Large intestine (tissue), 3 donors: ENCODE measurements at regions not wholly inside any gene's neighbourhood (a gene's known extent, or its start where the extent isn't known, plus 50 kb on each side); places are given as distances from the start of the nearest gene placed in this dataset.

Source experiments
- DNase-seq, 2 donors: peaks; one replicate each; pipeline versions ENCODE4 v3.0.0 to v3.0.0-alpha.2; 2013
- H3K27ac ChIP-seq: one replicate; pipeline ENCODE4 v1.5.1; 2013; ENCODE audit warnings: low read length
- H3K27me3 ChIP-seq: 2 replicates; pipeline ENCODE4 v1.6.1; 2013; ENCODE audit warnings: low read length; ENCODE audit not compliant: control insufficient read depth, insufficient read depth
- H3K36me3 ChIP-seq: 2 replicates; pipeline ENCODE4 v1.6.1; 2013; ENCODE audit warnings: low read length; ENCODE audit not compliant: control insufficient read depth, insufficient read depth
- H3K4me1 ChIP-seq: one replicate; pipeline ENCODE4 v1.6.1; 2013; ENCODE audit warnings: low read length; ENCODE audit not compliant: control insufficient read depth, insufficient read depth
- H3K4me3 ChIP-seq: one replicate; pipeline ENCODE4 v1.5.1; 2013; ENCODE audit warnings: low read length
- H3K9me3 ChIP-seq: one replicate; pipeline ENCODE4 v1.6.1; 2013; ENCODE audit warnings: mild to moderate bottlenecking, low read depth, low read length, moderate library complexity; ENCODE audit not compliant: control insufficient read depth
- WGBS: methylation state at CpG from one replicate; pipeline ENCODE4 v1.1.5; 2013; ENCODE audit warnings: low lambda C conversion rate; ENCODE audit not compliant: insufficient coverage; 5-methylcytosine and 5-hydroxymethylcytosine counted together

DNA sequence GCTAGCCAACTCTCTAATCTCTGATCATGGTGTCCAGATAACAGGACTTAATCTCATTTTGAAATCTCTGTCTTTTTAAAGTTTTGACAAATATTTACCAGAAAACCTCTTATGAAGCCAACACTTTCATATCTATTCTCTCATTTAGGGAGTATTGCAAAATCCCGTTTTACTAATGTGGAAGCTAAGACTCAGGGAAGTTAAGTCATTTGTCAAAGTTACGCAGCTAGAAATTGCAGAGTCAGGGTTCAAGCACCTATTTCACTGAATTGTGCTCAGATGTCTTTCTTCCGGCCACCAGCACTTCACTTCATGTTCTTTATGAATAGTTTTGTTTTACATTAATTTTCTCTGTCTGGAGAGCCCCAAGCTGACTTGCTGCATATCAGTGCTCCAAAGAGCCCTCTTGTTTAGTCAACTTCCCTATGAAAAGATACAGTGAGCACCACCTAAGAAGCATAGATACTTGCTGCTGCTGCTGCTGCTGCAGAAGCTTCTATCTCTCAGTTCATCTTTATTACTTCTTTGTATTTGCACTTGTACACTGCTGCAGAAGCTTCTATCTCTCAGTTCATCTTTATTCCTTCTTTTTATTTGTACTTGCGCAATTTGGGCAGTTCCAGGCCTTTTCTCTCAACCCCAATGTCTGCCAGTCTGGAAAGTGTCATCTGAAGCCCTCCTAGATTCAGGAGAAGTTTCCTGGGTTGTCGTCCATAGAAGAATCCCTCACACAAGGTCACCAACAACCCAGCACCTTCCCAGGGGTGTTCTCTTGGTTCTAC, 329.7 kb downstream of the MAFB start:
- DNase-seq, result no peak
- H3K27me3 ChIP-seq, result peaks cover 2% of the 10 kb centered on the region
- no peaks in the 10 kb centered on the region for H3K9me3 ChIP-seq
- no peak overlapping the region for H3K27ac ChIP-seq
- WGBS, result 70% methylated on average over 3 of the region's 5 CpGs
- no peaks in the 10 kb centered on the region for H3K4me1 ChIP-seq
- H3K4me3 ChIP-seq, result no peak overlapping the region
- H3K36me3 ChIP-seq, result no peaks in the 10 kb centered on the region

- Histone ChIP-seq H3K4me3 (no peak overlapping the region), H3K36me3 (no peaks in the 10 kb centered on the region), H3K9me3 (no peaks in the 10 kb centered on the region), H3K27ac (no peak overlapping the region), H3K4me1 (no peaks in the 10 kb centered on the region), H3K27me3 (no peaks in the 10 kb centered on the region)
- WGBS, result 60% methylated on average over 1 of the region's 1 CpG
- DNase-seq, result no peak
Observed at GRCh38 chr20:40354880-40355279, 334.2 kb downstream of the MAFB start.

DNA sequence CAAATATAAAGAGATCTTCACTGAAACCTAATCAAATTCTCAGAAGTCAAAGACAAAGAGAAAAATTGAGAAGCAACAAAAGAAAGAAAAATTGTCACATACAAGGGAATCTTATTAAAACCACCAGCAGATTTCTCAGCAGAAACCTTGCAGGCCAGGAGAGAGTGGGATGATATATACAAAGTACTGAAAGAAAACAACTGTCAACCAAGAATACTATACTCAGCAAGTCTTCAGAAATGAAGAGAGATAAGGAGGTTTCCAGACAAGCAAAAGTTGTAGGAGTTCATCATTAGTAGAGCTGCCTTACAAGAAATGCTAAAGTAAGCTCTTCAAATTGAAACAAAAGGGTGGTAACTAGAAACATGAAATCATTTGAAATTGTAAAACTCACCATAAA, 345.6 kb downstream of the MAFB start:
- Histone ChIP-seq H3K27me3 (no peaks in the 10 kb centered on the region), H3K4me3 (no peak overlapping the region), H3K27ac (no peak overlapping the region), H3K36me3 (no peaks in the 10 kb centered on the region), H3K9me3 (peaks cover 3% of the 10 kb centered on the region), H3K4me1 (no peaks in the 10 kb centered on the region)
- no peak for DNase-seq

- H3K27ac ChIP-seq, result no peak overlapping the region
- peaks cover 3% of the 10 kb centered on the region for H3K9me3 ChIP-seq
- no peaks in the 10 kb centered on the region for H3K27me3 ChIP-seq
- H3K4me1 ChIP-seq, result no peaks in the 10 kb centered on the region
- no peaks in the 10 kb centered on the region for H3K36me3 ChIP-seq
- no peak overlapping the region for H3K4me3 ChIP-seq
- no peak for DNase-seq
Observed at GRCh38 chr20:40341561-40341960, 347.5 kb downstream of the MAFB start.

GRCh38 chr20:40339661-40340449, 349.2 kb downstream of the MAFB start:
- no peak for DNase-seq
- WGBS, result no CpG with 5 or more reads among the region's 2 CpGs
- no peaks in the 10 kb centered on the region for H3K27me3 ChIP-seq
- H3K4me3 ChIP-seq, result no peak overlapping the region
- H3K4me1 ChIP-seq, result no peaks in the 10 kb centered on the region
- H3K36me3 ChIP-seq, result no peaks in the 10 kb centered on the region
- no peaks in the 10 kb centered on the region for H3K9me3 ChIP-seq
- H3K27ac ChIP-seq, result no peak overlapping the region

DNA sequence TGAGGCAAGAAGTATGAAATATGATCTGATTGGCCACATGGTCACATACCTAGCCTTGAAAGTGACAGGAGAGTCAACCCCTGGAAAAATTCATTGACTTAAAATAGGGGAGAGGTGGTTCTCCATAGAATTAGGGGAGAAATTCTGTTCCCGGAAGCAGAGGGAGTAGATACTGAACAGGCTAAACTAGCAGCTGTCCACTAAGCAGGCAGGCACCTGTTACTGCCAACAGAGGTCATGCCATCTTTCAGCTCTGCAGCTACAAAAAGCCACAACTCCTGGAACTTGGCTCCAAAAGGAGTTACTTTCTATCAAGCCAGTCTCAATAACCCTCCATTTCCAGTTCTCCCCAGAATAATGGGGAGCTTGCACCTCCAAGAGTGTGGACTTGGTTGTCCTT, 352.5 kb downstream of the MAFB start:
- H3K9me3 ChIP-seq, result no peaks in the 10 kb centered on the region
- DNase-seq, result no peak
- H3K4me3 ChIP-seq, result no peak overlapping the region
- no peaks in the 10 kb centered on the region for H3K36me3 ChIP-seq
- WGBS, result no CpG with 5 or more reads among the region's 1 CpG
- no peaks in the 10 kb centered on the region for H3K27me3 ChIP-seq
- no peaks in the 10 kb centered on the region for H3K4me1 ChIP-seq
- H3K27ac ChIP-seq, result no peak overlapping the region

DNA sequence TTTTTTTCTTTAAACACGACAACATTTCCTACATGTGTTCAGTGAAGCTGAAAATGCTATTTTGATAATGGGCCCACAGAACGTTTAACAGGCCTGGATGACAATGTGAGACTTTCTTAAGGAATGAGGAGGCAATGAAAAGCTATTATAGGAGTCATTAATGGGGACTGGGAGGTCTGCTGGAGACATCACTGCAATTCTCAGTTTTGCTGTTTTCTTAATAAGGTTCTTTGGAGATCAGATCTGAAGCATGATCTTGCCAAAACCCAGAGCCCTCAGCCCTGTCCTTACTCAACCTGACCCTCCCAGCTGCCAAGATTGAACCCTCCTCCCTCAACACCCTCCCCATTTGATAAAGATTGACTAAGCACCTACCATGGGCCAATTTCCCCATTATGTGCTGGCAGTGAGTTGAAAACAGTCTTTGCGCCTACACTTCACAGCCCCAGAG, 353.1 kb downstream of the MAFB start:
- Histone ChIP-seq H3K4me1 (no peaks in the 10 kb centered on the region), H3K36me3 (no peaks in the 10 kb centered on the region), H3K9me3 (no peaks in the 10 kb centered on the region), H3K27me3 (no peaks in the 10 kb centered on the region), H3K4me3 (no peak overlapping the region), H3K27ac (no peak overlapping the region)
- no peak for DNase-seq
- WGBS, result no CpG with 5 or more reads among the region's 3 CpGs

- Histone ChIP-seq H3K4me1 (no peaks in the 10 kb centered on the region), H3K9me3 (no peaks in the 10 kb centered on the region), H3K27ac (no peak overlapping the region), H3K36me3 (no peaks in the 10 kb centered on the region), H3K27me3 (no peaks in the 10 kb centered on the region), H3K4me3 (no peak overlapping the region)
- DNase-seq, result no peak
- 100% methylated on average over 3 of the region's 6 CpGs for WGBS
Observed at GRCh38 chr20:40335437-40335836, 353.6 kb downstream of the MAFB start.

DNA sequence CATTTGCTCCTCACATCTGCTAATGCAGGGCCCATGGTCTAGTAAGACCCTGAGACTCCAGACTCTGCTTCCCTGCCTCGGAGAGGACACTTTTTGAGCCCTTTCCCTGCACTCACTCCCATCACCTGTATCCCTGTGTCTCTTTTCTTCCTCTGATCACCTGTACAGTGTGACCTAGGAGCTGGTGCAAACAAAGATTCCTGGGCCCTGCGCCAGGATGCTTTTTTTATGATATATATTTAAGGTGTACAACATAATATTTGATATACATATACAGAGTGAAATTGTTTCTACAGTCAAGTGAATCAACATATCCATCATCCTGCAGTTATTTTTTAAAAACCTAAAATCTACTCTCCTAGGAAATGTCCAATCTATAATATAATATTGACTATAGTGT, 355.4 kb downstream of the MAFB start:
- Histone ChIP-seq H3K9me3 (no peaks in the 10 kb centered on the region), H3K27me3 (no peaks in the 10 kb centered on the region), H3K36me3 (no peaks in the 10 kb centered on the region), H3K4me1 (no peaks in the 10 kb centered on the region), H3K27ac (no peak overlapping the region), H3K4me3 (no peak overlapping the region)
- no peak for DNase-seq
- 20% methylated on average over 1 of the region's 2 CpGs for WGBS

GRCh38 chr20:40331807-40332560, 357.1 kb downstream of the MAFB start:
- no peak for DNase-seq
- Histone ChIP-seq H3K4me3 (no peak overlapping the region), H3K4me1 (no peaks in the 10 kb centered on the region), H3K27ac (no peak overlapping the region), H3K9me3 (no peaks in the 10 kb centered on the region), H3K36me3 (no peaks in the 10 kb centered on the region), H3K27me3 (no peaks in the 10 kb centered on the region)
- no CpG with 5 or more reads among the region's 9 CpGs for WGBS
